Hindlimb muscle (tissue), 1 donor: ENCODE measurements at regions not wholly inside any gene's neighbourhood (a gene's known extent, or its start where the extent isn't known, plus 50 kb on each side); places are given as distances from the start of the nearest gene placed in this dataset.
"Not testable (repeated sequence)": the region's sequence is repeated elsewhere in the genome, so short reads cannot be mapped to it uniquely, and the experiment has no call there.

Experiments used
- DNase-seq: peaks from one replicate; pipeline ENCODE4 v3.0.0-alpha.2; 2013

DNA sequence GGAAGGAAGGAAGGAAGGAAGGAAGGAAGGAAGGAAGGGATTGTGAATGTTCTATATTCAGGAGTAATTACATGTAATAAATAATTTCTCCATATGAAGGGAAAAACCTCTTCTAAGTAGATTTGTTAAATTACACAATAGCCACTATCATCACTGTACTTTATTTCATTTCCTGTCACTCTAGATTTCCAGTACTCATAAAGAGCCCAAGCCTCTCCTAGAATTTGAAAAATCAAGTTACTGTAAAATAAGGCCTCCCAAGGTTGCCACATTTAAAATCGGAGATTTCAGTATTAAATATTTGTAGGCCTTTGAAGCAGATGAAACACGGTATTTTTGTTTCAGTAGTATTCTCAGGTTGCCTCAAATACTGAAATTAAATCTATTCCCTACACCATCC, 499.0 kb downstream of the CDH10 start:
- no peak for DNase-seq

DNA sequence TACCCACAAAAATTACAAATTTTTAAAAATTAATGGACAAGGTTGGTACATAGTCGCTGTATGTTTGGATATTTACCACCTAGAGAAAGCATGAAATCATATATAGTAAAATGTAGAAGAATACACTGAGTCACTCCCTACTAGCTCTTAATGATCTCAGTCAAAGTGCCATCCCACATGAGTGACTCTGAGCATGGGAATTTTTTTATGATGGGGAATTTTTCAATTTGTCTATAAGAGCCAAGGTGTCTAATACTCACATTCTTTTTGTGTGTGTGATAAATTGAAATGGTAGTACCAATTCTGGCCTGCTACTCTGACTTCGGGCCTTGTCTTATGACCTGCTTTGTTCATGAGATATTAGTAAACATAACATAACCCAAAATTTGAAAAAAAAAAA, 483.2 kb downstream of the CDH10 start:
- DNase-seq, result no peak

DNA sequence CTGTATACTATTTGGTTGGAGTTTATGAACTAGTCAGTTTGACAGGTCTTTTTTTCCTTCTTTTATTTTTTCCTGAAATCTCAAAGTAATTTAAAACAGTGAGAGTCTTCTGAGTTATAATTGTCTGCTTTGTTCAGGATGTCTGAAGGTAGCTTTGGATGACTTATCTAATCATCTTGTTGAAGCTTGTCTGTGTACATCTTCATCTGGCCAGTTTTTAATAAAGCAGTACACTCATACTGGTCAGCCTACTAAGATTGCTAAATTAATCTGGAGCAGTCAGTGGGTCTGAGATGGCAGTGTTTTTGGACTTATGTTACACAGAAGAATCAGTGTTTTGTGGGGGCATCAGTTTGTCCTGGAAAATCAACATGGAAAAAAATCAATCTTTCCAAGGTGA, 482.4 kb downstream of the CDH10 start:
- no peak for DNase-seq

DNA sequence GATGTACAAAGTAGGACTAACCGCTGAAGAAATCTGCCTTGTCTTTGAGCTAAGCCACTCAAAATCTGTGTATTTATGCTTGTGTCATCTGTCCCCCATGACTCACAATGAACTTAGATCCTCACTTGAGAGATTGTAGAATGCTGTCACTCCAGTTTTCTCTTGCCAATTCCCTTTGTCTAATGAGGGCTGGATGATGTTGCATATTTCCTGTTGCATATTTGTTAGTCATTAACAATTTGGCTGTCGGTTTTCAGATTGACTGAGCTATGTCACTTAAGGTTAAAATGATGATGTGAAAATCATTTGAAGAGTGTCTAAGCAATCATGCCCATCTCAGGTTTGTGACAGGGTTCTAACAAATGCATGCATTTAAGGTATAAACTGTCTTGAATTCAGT, 481.7 kb downstream of the CDH10 start:
- no peak for DNase-seq

DNA sequence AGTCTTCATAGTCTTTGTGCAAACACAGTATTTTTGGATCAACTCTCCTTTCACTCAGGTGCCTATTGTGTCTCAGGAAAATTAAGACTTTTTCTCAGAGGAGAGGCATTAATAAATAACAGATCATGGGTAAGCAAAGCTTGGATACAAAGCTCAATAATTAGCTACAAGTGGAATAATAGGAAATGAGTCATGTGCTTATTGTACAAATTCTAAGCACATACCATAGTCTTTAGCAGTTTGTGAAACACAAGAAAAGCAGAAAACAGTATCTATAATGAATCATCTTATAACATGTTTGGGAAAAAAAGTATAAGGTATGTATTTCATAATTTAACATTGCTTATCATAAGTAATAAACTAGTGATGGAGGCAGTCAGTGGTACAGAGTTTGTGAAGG, 477.0 kb downstream of the CDH10 start:
- DNase-seq, result no peak

DNA sequence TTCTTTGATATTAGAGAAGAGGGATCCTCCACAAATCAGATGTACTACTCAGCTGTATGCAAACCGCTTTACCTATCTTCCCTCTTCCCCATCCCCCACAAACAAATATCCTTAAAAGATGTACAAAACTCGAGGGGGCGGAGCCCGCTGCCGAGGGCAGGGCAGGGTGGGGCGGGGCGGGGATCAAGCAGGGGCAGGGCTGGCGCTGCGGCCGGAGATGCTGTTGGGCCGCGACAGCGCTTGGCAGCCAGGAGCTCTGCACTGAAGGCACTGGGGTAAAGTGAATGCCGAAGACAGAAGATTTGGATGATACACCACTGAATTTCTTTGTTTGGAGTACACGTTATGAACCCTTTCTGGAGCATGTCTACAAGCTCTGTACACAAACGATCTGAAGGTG, 474.8 kb downstream of the CDH10 start:
- DNase-seq, result no peak

DNA sequence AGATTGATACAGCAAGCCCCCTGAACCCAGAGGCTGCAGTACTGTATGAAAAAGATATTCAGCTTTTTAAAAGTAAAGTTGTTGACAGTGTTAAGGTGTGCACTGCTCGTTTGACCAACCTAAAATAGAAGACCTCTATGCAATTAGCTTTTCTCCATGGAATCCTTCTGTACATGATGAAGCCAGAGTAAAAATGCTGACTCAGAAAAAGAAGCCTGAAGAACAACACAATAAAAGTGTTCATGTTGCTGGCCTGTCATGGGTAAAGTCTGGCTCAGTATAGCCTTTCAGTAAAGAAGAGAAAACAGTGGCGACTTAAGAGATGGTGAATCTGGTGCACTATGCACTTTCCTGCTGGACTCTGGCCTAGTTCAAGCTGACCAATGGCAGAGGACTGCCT, 473.8 kb downstream of the CDH10 start:
- DNase-seq, result not testable (repeated sequence)

DNA sequence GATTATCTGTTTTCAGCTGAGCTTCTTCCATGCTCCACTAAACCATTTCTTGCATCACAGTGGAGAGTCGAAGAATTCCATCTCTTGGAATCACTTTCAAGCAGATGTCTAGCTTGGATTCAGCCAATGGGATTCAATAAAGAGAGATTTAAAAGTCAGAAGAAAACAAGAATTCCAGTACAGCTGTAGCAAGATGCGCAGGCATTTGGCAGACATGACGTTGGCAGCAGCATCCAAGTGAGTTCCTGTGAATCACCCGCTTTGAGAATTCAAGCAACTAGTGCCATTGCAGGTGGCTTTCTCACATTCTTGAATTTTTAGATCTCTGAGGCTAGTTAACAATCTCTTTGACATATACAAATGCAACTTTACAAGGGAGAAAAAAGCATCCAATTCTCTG, 467.0 kb downstream of the CDH10 start:
- DNase-seq, result peak; percentile 3

DNA sequence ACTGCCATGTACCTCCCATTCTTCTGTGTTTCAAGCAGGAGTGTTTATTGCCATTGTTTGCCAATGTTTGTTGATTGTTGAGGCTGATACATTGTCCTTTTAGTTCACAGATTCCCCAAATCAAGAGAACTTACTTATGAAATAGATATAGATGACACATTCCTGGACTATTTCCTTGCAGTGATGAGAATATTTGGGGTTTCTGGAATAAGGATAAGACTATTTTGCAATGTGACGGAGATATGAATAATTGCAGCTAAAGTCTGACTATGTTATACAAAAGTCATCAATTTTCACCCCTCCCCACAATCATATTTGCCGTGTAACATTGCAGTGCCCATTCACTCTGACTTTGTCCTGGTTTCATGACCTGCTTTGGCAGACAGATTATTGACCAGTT, 460.8 kb downstream of the CDH10 start:
- no peak for DNase-seq

DNA sequence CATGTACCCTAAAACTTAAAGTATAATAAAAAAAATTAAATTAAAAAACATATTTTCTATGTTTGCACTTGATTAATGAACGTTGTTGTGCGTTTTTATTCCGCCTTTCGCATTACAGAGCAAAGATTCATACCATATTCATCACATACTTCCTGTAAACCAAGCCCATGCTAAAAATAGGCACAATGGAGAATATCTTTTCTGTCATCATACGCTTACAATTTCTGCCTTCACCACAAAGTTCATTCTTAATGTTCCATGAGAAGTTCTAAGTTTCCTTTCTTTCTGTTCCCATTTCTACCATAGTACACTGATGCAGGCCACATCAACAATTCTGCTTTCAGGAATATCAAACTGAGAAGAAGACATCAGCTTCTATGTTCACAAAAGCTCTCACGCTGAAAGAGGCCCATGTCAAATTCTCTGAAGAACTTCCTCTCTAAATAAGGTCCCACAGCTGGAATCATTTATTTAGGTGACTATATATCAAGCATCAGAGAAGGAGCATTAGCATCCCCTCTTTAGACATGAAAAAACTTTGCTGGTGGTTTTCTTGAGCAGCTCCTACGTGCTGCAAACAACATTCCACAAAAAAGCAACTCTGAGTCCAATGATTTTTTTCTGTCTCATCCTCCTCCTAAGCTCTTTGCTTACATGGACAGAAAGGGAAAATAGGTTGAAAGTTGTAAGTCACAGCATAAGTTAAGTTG, 456.4 kb downstream of the CDH10 start:
- no peak for DNase-seq

DNA sequence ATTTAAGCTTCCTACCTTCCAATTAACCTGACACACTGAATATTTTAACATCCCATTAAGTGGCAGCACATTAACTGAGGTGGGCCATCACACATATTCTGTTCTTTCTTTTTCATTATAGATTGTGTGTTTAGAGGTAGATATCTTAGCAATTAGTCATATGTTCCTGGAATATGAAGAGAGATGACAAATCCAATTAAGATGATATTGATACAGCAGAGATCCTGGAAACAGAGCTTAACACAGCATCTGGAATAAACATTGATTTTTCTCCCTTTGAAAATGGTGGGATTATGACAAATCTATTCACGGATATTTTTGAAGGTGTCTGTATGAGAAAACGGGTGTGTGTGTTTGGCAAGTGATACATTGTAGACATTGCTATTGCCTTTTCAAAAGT, 448.0 kb downstream of the CDH10 start:
- no peak for DNase-seq

DNA sequence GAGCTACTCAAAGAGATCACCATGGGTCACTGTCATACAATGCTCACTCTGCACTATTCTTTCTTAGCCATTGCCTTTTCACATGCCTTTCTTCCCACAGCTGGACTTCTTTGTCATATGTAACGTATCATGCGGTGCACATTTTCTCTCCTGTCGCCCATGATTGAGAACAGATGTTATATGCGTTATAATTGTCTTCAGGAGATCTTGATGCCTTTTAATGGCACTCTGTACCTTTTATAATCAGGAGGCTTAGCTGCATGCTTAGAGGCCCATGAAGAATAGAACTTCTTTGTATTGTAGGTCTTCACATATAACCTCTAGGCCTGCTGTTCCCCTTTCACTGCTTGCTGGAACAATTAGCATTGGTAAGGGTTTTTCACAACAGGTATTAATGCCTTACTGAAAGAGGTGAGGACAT, 436.1 kb downstream of the CDH10 start:
- no peak for DNase-seq

DNA sequence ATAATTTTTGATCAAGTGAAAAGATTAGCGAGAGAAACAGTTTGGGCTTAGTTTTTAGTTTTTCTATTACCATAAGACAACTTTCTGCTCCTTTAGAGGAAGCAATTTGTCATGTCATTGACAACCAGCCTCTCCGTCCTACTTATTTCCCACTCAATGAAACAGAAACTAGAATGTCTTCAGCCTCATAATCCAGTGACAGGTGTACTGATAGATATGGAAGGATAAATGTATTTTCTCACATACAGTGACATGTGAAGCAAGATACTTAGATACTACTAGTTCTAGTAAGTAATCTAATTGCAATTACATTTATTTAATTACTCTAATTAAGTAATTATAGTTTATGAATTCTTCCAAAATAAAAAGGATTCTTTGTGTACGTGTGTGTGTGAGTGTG, 429.7 kb downstream of the CDH10 start:
- DNase-seq, result no peak

DNA sequence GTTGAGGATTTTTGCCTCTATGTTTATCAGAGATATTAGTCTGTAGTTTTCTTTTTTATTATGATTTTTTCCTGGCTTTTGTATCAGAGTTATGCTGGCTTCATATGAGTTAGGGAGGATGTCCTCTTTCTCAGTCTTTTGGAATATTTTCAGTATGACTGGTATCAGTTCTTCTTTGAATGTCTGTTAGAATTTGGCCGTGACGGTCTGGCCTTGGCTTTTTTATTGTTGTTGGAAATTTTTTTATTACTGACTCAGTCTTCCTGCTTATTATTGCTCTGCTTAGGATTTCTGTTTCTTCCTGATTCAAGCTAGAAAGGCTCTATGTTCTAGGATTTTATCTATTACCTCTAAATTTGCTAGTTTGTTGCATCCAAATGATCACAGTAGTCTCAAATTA, 421.9 kb downstream of the CDH10 start:
- DNase-seq, result no peak

DNA sequence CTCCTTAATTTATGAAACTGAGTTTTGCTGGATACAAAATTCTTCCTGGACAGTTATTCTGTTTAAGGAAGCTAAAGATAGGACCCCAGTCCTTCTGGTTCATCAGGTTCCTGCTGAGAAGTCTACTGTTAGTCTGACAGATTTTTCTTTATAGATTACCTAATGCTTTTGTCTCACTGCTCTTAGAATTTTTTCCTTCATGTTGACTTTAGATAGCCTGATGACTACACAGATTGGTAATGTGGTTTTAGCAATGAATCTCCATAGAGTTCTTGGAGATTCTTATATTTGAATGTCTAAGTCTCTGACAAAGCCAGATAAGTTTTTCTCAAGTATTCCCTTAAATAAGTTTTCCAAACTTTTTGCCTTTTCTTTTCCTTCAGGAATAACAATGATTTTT, 419.7 kb downstream of the CDH10 start:
- DNase-seq, result no peak

DNA sequence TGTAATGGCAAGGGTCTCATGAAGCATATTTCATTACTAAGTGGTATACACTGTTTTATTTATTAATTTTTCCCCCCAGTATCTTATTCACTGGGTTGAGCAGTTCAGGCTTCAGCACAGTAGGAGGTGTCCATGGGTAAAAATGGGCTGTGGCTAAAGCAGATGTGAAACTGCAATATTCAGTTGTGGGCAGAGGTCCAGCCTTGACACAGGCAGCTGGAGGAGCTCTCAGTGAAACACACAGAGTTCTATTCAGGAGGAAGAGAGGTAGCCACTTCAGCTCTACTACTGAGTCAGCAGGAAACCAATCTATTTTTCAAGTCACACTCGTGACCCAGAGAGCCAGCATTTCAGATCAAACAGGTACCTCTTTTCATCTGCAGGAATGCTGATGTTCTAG, 418.3 kb downstream of the CDH10 start:
- peak; percentile 8 for DNase-seq

DNA sequence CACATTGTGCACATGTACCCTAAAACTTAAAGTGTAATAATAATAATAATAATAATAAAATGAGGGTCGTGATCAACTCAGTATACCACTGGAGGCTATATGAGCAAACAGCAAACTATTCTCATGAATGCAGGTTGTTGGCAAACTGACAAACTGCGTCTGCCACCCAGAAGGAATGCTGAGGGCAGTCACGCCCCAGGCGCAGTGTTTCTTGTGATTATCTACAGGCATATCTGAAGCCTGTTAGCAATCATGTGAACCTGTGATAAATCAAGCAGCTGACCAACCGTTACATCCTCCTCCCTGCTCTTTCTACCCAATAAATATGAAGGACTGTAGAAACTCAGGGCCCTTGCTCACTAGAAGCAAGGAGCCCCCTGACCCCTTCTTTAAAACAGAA, 416.9 kb downstream of the CDH10 start:
- not testable (repeated sequence) for DNase-seq

DNA sequence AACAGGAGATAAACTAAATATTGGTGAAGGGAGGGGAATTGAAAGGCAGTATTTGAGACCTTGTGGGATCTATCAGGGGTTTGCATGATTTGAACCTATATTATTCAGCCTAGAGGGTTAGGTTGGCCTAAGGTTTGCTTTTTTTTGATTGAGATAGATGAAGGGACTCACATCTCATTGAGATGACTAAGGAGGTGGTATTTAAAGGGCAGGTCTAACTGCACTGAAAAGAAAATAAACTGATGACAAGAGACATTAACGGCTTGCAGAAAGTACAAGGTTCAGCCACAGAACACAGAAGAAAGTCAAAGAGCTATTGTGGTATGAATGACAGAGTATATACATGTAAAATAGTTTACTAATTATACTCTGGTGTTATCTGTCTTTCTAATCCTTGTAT, 412.7 kb downstream of the CDH10 start:
- no peak for DNase-seq

DNA sequence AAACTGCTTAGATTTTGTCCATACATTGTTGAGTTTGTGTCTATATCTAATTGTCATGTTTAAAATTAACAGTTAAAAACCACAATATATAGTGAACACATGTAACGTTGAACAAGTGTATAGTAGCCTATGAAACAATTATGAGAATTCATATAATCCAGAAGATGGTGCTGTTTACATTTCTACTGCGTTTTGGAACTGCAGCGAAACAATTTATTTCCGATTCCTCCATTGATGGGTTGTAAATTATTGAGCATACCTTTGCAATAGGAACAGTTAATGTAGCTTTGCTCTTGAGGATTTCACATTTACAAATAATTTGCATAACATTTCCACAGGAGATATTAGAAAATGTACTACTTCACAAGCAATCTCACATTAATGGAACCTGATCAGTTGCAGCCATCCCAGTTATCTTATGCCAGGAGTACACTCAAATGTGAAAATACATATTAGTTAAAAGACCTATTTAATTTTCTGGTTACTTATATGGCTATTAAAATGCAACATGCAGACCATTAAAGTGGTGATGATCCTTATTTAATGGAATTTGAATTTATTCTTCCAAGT, 411.8 kb downstream of the CDH10 start:
- peak; percentile 13 for DNase-seq

DNA sequence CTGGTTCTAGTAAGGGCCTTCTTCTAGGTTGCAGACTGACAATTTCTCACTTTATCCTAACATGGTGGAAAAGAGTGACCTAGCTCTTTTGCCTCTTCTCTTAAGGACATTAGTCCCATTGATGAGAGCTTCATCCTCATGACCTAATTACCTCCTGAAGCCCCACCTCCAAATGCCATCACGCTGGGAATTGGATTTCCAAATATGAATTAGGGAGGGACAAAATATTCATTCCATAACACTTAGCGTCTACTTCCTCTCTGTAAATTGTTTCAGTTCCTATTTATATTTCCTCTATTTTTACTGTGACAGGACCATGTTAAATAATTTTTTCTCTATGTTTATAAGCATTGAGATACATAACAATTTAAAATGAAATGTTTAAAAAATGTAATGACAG, 408.8 kb downstream of the CDH10 start:
- no peak for DNase-seq

DNA sequence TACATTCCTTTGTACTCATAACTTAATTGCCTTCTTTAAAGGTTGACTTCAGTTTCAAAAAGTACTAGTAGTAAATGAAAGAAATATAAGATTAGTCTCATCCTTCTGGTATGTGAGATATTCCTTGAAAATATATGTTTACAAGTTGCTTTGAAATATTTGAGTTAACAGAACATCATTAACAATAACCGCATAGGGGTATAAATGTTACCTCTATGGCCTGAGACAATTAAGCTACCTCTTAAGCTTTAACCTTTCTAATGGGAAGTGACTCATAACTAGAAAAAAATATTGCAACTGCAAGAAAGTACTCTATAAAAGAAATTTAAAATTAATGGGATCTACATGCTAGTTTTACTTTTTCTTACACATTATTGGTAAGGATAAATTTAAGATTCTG, 399.0 kb downstream of the CDH10 start:
- DNase-seq, result no peak

DNA sequence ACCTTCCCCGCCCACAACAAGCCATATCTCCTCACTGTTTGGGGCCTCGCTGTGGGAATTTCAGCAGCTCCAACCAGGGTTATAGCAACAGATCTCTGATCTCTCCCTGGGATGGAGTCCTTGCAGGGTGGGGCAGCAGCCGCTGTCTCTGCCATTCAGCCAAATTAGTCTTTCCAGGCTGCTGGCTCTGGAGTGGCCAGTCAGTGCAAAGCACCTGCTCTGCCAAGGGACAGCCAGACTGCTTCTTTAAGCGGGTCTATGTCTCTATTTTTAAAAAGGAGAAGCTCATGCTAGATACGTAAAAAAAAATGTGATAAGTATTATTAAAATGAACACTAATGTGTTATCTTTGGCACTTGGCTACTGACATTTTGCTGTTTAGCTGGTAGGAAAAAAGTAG, 380.2 kb downstream of the CDH10 start:
- DNase-seq, result no peak

DNA sequence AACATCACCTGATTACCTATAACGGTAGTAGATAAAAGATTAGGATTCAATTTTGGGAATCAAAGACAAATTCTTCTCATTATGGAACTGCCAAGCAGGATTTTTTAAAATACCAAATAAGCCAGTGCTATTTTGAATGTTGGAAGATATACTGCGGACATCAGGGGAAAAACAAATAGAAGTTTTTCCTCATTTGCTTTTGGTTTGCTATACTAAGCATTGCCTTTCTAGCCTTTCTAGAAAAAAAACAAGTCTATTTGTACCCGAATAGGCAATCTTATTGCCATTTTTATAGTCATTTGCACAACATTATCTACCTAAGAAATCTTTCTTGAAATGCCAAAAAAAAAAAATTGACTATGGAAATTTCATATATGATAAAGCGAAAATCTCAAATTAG, 379.5 kb downstream of the CDH10 start:
- DNase-seq, result no peak

DNA sequence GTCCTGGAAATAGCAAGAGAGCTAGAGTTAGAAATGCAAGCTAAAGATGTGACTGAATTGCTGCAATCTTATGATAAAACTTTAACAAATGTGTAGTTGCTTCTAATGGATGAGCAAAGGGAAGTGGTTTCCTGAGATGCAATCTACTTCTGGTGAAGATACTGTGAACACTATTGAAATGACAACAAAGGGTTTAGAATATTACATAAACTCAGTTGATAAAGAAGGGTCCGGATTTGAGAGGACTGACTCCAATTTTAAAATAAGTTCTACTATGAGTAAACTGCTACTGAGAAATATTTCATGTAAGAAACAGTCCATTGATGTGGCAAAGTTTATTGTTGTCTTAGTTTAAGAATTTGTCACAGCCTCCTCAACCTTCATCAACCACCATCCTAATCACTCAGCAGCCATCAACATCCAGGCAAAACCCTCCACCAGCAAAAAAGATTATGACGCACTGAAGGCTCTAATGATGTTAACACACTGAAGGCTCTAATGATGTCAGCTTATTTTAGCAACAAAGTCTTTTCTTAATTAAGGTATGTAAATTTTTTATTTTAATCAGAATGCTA, 376.2 kb downstream of the CDH10 start:
- DNase-seq, result no peak

DNA sequence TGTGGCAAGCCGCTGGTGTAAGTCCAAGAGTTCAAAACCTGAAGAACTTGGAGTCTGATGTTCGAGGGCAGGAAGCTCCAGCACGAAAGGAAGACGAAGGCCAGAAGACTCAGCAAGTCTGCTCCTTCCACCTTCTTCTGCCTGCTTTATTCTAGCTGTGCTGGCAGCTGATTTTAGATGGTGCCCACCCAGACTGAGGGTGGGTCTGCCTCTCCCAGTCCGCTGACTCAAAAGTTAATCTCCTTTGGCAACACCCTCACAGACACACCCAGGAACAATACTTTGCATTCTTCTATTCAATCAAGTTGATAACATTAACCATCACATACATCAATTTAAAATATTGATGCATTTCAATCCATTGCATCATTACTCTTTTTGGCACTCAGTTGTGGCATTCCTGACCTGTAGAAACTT, 373.1 kb downstream of the CDH10 start:
- DNase-seq, result not testable (repeated sequence)
